Spinal cord (tissue), 9 donors: ENCODE measurements at regions not wholly inside any gene's neighbourhood (a gene's known extent, or its start where the extent isn't known, plus 50 kb on each side); places are given as distances from the start of the nearest gene placed in this dataset.
"Not testable (repeated sequence)": the region's sequence is repeated elsewhere in the genome, so short reads cannot be mapped to it uniquely, and the experiment has no call there.

ENCODE experiments used
- DNase-seq, 6 donors: peaks; one replicate each; pipeline versions ENCODE4 v3.0.0 to v3.0.0-alpha.2; 2013 to 2015; ENCODE audit warnings: low spot score in 6 of 6, low read depth in 4 of 6
- H3K27ac ChIP-seq: one replicate; pipeline ENCODE4 v1.5.1; 2013; ENCODE audit warnings: low read depth, low read length, control low read depth
- H3K27me3 ChIP-seq: one replicate; pipeline ENCODE4 v1.6.1; 2013; ENCODE audit warnings: low read length; ENCODE audit not compliant: control insufficient read depth, insufficient read depth
- H3K36me3 ChIP-seq: one replicate; pipeline ENCODE4 v1.6.1; 2013; ENCODE audit warnings: low read length; ENCODE audit not compliant: control insufficient read depth, insufficient read depth
- H3K4me1 ChIP-seq: one replicate; pipeline ENCODE4 v1.6.1; 2013; ENCODE audit warnings: low read length; ENCODE audit not compliant: control insufficient read depth, insufficient read depth
- H3K4me3 ChIP-seq: one replicate; pipeline ENCODE4 v1.5.1; 2013; ENCODE audit warnings: low read depth, low read length, control low read depth
- H3K9me3 ChIP-seq: one replicate; pipeline ENCODE4 v1.6.1; 2013; ENCODE audit warnings: low read length; ENCODE audit not compliant: control insufficient read depth, insufficient read depth
- WGBS: methylation state at CpG from one replicate; pipeline ENCODE4 v1.1.5; 2013; ENCODE audit warnings: missing lambda C conversion rate; ENCODE audit not compliant: insufficient coverage; 5-methylcytosine and 5-hydroxymethylcytosine counted together
- donor health status: healthy.

GRCh38 chr11:87494936-87495335, 457.2 kb downstream of the TMEM135 start:
- not testable (repeated sequence) for H3K9me3 ChIP-seq, H3K36me3 ChIP-seq, DNase-seq, H3K27ac ChIP-seq, H3K4me1 ChIP-seq, H3K4me3 ChIP-seq, H3K27me3 ChIP-seq
- 100% methylated on average over 2 of the region's 3 CpGs for WGBS

- H3K27ac ChIP-seq, H3K4me1 ChIP-seq, H3K27me3 ChIP-seq, H3K36me3 ChIP-seq, DNase-seq, H3K9me3 ChIP-seq, H3K4me3 ChIP-seq: not testable (repeated sequence)
- 53% methylated on average over 2 of the region's 7 CpGs for WGBS
Observed at GRCh38 chr11:87494026-87494425, 456.3 kb downstream of the TMEM135 start.

- Histone ChIP-seq H3K36me3 (no peaks in the 10 kb centered on the region), H3K4me1 (no peaks in the 10 kb centered on the region), H3K27me3 (no peaks in the 10 kb centered on the region), H3K27ac (no peak overlapping the region), H3K9me3 (no peaks in the 10 kb centered on the region), H3K4me3 (no peak overlapping the region)
- DNase-seq = no peak
- WGBS = no CpG with 5 or more reads among the region's 4 CpGs
Observed at GRCh38 chr11:87493516-87493915, 455.8 kb downstream of the TMEM135 start.

GRCh38 chr11:87491381-87491780, 453.6 kb downstream of the TMEM135 start:
- H3K27ac ChIP-seq = no peak overlapping the region
- H3K9me3 ChIP-seq = no peaks in the 10 kb centered on the region
- no peaks in the 10 kb centered on the region for H3K36me3 ChIP-seq
- no CpG with 5 or more reads among the region's 3 CpGs for WGBS
- no peaks in the 10 kb centered on the region for H3K4me1 ChIP-seq
- no peaks in the 10 kb centered on the region for H3K27me3 ChIP-seq
- H3K4me3 ChIP-seq = no peak overlapping the region
- DNase-seq = no peak

- Histone ChIP-seq H3K36me3 (no peaks in the 10 kb centered on the region), H3K9me3 (no peaks in the 10 kb centered on the region), H3K27me3 (no peaks in the 10 kb centered on the region), H3K27ac (no peak overlapping the region), H3K4me3 (no peak overlapping the region), H3K4me1 (no peaks in the 10 kb centered on the region)
- DNase-seq = peak in 1 of 6 donors; percentile 7
Observed at GRCh38 chr11:87490671-87491070, 452.9 kb downstream of the TMEM135 start.

- no peaks in the 10 kb centered on the region for H3K9me3 ChIP-seq
- no peaks in the 10 kb centered on the region for H3K4me1 ChIP-seq
- no peaks in the 10 kb centered on the region for H3K36me3 ChIP-seq
- no peaks in the 10 kb centered on the region for H3K27me3 ChIP-seq
- no peak overlapping the region for H3K4me3 ChIP-seq
- no peak overlapping the region for H3K27ac ChIP-seq
- WGBS = no CpG with 5 or more reads among the region's 3 CpGs
- DNase-seq = no peak
Observed at GRCh38 chr11:87484566-87484965, 446.8 kb downstream of the TMEM135 start.

GRCh38 chr11:87477321-87477720, 439.6 kb downstream of the TMEM135 start:
- no peaks in the 10 kb centered on the region for H3K36me3 ChIP-seq
- no peaks in the 10 kb centered on the region for H3K4me1 ChIP-seq
- no peak overlapping the region for H3K27ac ChIP-seq
- no peak for DNase-seq
- no CpG with 5 or more reads among the region's 2 CpGs for WGBS
- H3K9me3 ChIP-seq = no peaks in the 10 kb centered on the region
- H3K27me3 ChIP-seq = no peaks in the 10 kb centered on the region
- no peak overlapping the region for H3K4me3 ChIP-seq

- WGBS = 100% methylated on average over 1 of the region's 1 CpG
- H3K27ac ChIP-seq = no peak overlapping the region
Observed at GRCh38 chr11:87473174-87473573, 435.4 kb downstream of the TMEM135 start.

GRCh38 chr11:87466223-87466622, 428.5 kb downstream of the TMEM135 start:
- Histone ChIP-seq H3K36me3 (no peaks in the 10 kb centered on the region), H3K27ac (no peak overlapping the region), H3K4me1 (no peaks in the 10 kb centered on the region), H3K27me3 (no peaks in the 10 kb centered on the region), H3K9me3 (no peaks in the 10 kb centered on the region), H3K4me3 (no peak overlapping the region)
- WGBS = 0% methylated on average over 1 of the region's 2 CpGs
- DNase-seq = peak in 1 of 6 donors; percentile 44

More at GRCh38 chr11:87473174-87473573, 435.4 kb downstream of the TMEM135 start:
- H3K4me1 ChIP-seq = no peaks in the 10 kb centered on the region
- no peak for DNase-seq
- no peaks in the 10 kb centered on the region for H3K27me3 ChIP-seq
- H3K4me3 ChIP-seq = no peak overlapping the region
- no peaks in the 10 kb centered on the region for H3K36me3 ChIP-seq
- H3K9me3 ChIP-seq = no peaks in the 10 kb centered on the region

- Histone ChIP-seq H3K36me3 (no peaks in the 10 kb centered on the region), H3K9me3 (no peaks in the 10 kb centered on the region)
- DNase-seq = peak in 1 of 6 donors; percentile 34
Observed at GRCh38 chr11:87465716-87466115, 428.0 kb downstream of the TMEM135 start.

More at GRCh38 chr11:87465716-87466115, 428.0 kb downstream of the TMEM135 start:
- Histone ChIP-seq H3K27me3 (no peaks in the 10 kb centered on the region), H3K4me1 (no peaks in the 10 kb centered on the region), H3K4me3 (no peak overlapping the region), H3K27ac (no peak overlapping the region)
- 76% methylated on average over 2 of the region's 4 CpGs for WGBS
